Hypothalamus (tissue), 51 donors: ENCODE measurements at regions not wholly inside any gene's neighbourhood (a gene's known extent, or its start where the extent isn't known, plus 50 kb on each side); places are given as distances from the start of the nearest gene placed in this dataset.

Experiments
- DNase-seq, 51 donors: peaks; one replicate each; lab custom pipeline; 2025; lab: John Stamatoyannopoulos, UW

DNA sequence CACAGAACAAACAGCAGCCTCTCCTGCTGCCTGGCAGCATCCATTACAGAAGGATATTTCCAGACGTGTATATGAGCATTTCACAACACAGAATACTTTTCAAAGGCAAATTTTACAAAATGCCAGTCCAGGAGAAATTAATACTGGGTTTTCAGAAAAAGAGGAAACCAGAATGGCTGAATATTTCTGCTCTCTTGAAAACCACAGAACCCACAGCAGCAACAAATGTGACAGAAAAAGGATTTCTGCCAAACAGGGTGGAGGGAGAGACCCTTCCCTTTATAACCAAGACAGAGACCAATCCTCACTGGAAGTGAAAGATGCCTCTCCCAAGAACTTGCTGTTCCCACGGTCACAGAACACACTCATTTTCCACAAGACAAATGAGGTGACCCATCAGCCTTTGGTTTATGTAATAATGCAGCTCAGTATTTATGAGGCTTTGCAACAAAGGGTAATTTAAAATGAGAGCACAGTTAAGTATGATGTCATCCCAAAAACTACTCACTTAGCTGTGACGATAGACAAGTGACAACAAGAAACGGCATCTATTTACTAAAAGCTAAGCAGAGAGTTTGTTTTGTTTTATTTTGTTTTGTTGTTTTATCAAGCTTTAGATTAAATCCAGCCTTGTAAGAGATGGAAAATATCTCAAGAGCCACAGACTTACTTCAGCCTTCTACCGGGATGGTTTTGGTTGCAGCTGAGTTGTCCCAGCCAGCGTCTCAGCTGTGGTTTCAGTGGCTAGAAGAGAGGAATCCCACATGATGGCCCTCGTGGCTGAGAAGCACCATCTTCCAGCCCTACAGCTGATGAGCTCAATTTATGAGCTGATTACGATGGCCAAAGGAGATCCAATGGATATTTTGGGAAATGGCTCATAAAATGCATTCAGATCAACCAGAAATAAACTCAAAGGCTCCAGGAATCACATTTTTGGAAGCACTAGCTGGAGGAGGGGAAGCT is 249.3 kb upstream of the AGAP1 start:
- peak in 1 of 51 donors; percentile 16 for DNase-seq

GRCh38 chr2:235247001-235247400 is 246.8 kb upstream of the AGAP1 start:
- DNase-seq = no peak

DNA sequence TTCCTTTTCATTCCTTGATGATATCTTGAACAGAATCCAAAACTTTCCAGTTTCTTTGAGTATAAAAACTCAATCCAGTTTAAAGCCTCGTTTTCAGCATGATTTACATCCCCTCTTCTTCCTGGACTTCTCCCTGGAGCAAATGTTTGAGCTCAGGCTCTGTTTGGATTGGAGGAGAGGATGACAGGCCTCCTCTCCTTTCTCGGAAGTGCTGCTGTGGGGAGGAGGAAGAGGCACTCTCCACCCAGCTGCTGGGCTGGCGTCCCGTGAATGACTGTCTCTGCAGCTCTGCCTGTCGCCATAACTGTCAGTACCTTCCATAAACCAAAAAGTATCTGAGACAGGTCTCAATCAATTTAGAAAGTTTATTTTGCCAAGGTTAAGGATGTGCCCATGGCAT is 238.2 kb upstream of the AGAP1 start:
- no peak for DNase-seq

GRCh38 chr2:235257590-235257989 is 236.3 kb upstream of the AGAP1 start:
- DNase-seq = no peak

DNA sequence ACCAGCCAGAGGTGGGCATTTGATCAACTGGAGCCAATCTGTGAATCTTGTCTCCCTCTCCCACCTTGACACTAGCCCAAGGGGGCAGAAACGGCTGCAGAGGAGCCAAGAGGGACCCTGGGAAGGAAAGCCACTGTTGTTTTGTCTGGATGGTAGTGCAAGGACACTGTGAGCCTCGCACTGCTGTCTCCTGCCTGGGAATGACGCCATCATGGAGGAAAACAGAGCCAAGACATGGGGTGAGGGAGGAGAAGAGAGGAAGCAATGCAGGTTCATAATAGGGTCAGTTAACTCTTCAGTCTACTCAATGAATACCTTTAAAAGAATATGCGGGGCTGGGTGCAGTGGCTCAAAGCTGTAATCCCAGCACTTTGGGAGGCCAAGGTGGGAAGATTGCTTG is 231.1 kb upstream of the AGAP1 start:
- DNase-seq = peak in 1 of 51 donors; percentile 20

GRCh38 chr2:235263205-235264120 is 230.4 kb upstream of the AGAP1 start:
- DNase-seq = peak in 47 of 51 donors; percentile 11 to 90 (median 73)

GRCh38 chr2:235264121-235264493 is 229.7 kb upstream of the AGAP1 start:
- DNase-seq = no peak

DNA sequence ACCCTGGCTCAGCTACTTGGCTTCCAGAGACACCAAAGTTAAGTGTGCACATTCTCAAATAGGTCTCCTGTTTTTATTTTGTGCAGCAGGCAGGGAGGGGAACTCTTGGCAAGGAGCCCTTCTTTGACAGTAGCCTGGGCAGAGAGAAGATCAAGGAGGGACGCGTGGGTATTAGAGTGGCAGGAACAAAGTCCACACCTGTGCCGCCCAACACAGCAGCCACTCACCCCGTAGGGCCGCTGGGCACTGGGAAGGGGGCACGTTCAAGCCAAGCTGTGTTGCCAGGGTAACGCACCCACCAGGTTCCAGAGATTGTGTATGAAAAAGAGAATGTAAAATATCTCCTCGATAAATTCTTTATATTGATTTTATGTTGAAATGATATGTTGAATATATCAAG is 229.3 kb upstream of the AGAP1 start:
- no peak for DNase-seq

GRCh38 chr2:235265348-235265965 is 228.4 kb upstream of the AGAP1 start:
- no peak for DNase-seq

DNA sequence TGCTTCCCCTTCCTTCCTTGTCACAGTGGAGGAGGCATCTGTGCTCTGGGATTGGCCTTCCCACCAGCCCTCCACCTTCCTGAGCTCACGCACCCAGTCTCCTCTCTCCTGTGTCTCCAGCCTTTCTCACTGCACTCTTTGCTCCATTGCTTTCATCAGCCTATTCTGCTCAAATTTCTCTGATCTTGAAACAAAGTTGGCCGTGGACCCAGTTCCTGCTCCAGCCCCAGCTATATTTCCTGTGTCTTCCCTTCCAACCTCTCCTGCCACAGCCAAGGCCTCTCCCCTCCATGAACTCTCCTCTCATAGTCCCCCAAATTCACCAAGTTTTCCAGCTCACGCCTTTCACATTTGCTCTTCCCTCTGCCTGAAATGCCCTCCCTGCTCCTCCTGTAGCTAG is 226.6 kb upstream of the AGAP1 start:
- DNase-seq = no peak

GRCh38 chr2:235268535-235268934 is 225.3 kb upstream of the AGAP1 start:
- no peak for DNase-seq

- no peak for DNase-seq
Observed at GRCh38 chr2:235270291-235270690, 223.6 kb upstream of the AGAP1 start.

GRCh38 chr2:235270956-235271355 is 222.9 kb upstream of the AGAP1 start:
- DNase-seq = no peak

- DNase-seq = no peak
Observed at GRCh38 chr2:235271936-235272335, 221.9 kb upstream of the AGAP1 start.

DNA sequence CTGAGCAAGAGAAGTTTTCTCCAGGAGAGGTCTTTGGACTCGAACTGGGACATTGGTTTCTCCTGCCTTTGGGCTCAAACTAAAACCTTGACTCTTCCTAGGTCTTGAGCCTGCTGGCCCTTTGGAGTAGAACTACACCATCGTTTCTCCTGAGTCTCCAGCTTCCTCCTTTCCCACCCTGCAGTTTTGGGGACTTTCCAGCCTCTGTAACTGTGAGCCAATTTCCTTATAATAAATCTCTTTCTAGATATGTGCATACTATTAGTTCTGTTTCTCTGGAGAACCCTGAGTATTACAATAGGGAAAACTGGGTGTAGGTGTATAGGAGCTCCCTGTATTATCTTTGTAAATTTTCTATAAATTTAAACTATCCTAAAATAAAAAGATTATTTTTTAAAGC is 219.8 kb upstream of the AGAP1 start:
- DNase-seq = no peak

DNA sequence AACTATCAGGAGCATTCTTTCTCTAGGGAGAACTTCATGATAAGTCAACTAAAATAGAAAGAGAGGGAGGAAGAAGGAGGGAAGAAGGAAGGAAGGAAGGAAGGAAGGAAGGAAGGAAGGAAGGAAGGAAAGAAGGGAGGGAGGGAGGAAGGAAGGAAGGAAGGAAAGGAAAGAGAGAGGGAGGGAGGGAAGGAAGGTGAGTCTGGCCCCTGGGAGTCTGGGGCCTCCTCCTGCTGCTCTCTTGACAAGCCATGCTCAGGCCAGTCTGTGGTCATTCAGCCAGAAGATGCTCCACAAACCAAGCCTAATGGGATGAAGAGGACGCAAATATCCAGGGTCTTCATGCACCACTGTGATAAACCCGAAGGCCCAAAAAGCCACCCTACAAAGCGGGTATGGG is 216.4 kb upstream of the AGAP1 start:
- no peak for DNase-seq

GRCh38 chr2:235278771-235279355 is 215.0 kb upstream of the AGAP1 start:
- no peak for DNase-seq

DNA sequence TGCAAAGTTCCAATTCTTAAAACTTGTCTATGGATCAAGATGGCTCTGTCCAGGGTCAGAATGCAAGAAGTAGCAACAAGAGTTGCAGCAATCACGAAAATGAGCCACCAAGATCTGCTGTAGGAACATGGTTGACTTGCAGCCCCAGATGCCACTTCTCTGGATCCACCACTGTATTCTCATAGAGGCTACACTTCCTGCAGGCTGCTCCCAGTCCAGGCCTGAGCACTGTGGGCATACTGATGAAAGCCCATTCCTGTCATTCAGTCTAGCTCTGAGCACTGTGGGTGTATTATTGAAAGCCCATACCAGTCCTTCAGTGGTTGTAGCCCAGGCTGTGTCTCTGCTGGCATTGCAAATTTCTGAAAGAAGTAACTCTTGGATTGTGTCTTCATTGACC is 213.9 kb upstream of the AGAP1 start:
- DNase-seq = no peak

DNA sequence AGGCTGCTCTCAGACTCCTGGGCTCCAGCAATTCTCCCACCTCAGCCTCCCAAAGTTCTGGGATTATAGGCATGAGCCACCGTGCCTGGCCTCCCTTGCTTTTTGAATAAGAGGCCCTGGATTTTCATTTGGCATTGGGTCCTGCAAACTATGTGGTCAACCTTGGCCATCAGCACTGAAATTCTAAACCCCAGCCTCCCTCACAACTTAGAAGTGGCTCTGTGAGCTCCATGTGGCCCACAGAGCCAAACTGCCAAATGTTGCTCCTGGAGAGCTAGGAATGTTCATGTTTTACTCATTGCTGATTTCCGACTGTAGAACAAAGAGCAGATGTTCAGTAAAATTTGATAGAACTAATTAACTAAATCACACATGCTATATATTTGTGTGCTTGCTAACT is 210.6 kb upstream of the AGAP1 start:
- DNase-seq = no peak

GRCh38 chr2:235286622-235287374 is 207.0 kb upstream of the AGAP1 start:
- no peak for DNase-seq
